Stimulated activated naive B cell treated with anti-CD40 and anti-IgM and Interleukin-4, amounts not matched to agents 10 μg/mL and 1 μg/mL and 100 μg/mL, for 72 hours (primary cell): ENCODE measurements at regions not wholly inside any gene's neighbourhood (a gene's known extent, or its start where the extent isn't known, plus 50 kb on each side); places are given as distances from the start of the nearest gene placed in this dataset.
A peak's percentile ranks its signal among the peaks of the same experiment; 100 is the strongest.

ENCODE experiments used
- ATAC-seq, 2 donors: fragments of 150-1000 bp; cut with Tn5 transposase; replicated peaks; 2 replicates each; pipeline ENCODE4 v1.10.0; 2021; ENCODE audit warnings: moderate library complexity in 1 of 2
- DNase-seq: peaks from one replicate; pipeline ENCODE4 v3.0.0; 2021
- H3K27ac Mint-ChIP-seq: one replicate; pipeline ENCODE4 v1.8.0; 2022; ENCODE audit warnings: mild to moderate bottlenecking, mixed read lengths
- H3K27me3 Mint-ChIP-seq, 2 donors: one replicate each; pipeline ENCODE4 v1.8.0; 2022; ENCODE audit warnings: mixed read lengths in 2 of 2
- H3K36me3 Mint-ChIP-seq, 2 donors: one replicate each; pipeline ENCODE4 v1.8.0; 2022; ENCODE audit warnings: mixed read lengths in 2 of 2, mild to moderate bottlenecking in 1 of 2
- H3K4me1 Mint-ChIP-seq, 2 donors: one replicate each; pipeline ENCODE4 v1.8.0; 2022; ENCODE audit warnings: mixed read lengths in 2 of 2, mild to moderate bottlenecking in 1 of 2
- H3K4me3 Mint-ChIP-seq, 2 donors: one replicate each; pipeline ENCODE4 v1.8.0; 2022; ENCODE audit warnings: mild to moderate bottlenecking in 2 of 2, mixed read lengths in 2 of 2, moderate library complexity in 1 of 2
- H3K9me3 Mint-ChIP-seq, 2 donors: one replicate each; pipeline ENCODE4 v1.8.0; 2022; ENCODE audit warnings: mixed read lengths in 2 of 2, mild to moderate bottlenecking in 1 of 2

- H3K36me3 Mint-ChIP-seq, result peaks cover 9 to 33% of the 10 kb centered on the region in 2 donors
- no peak overlapping the region for H3K4me3 Mint-ChIP-seq
- no peak for DNase-seq
- H3K27ac Mint-ChIP-seq, result no peak overlapping the region
- H3K4me1 Mint-ChIP-seq, result peaks cover 11 to 31% of the 10 kb centered on the region in 2 donors
- no peaks in the 10 kb centered on the region for H3K27me3 Mint-ChIP-seq
- peak; percentile 53 to 62 for ATAC-seq
- H3K9me3 Mint-ChIP-seq, result no peaks in the 10 kb centered on the region
These were observed 201.6 kb downstream of the SEMA6A start for GRCh38 chr5:116372931-116373597.

- ATAC-seq (no peak), DNase-seq (no peak)
- Mint-ChIP-seq H3K36me3 (peaks cover 9 to 32% of the 10 kb centered on the region in 2 donors), H3K27ac (no peak overlapping the region), H3K4me3 (no peak overlapping the region), H3K27me3 (no peaks in the 10 kb centered on the region), H3K4me1 (peaks cover 11 to 26% of the 10 kb centered on the region in 2 donors), H3K9me3 (no peaks in the 10 kb centered on the region)
These were observed 202.7 kb downstream of the SEMA6A start for GRCh38 chr5:116371935-116372334.

DNA sequence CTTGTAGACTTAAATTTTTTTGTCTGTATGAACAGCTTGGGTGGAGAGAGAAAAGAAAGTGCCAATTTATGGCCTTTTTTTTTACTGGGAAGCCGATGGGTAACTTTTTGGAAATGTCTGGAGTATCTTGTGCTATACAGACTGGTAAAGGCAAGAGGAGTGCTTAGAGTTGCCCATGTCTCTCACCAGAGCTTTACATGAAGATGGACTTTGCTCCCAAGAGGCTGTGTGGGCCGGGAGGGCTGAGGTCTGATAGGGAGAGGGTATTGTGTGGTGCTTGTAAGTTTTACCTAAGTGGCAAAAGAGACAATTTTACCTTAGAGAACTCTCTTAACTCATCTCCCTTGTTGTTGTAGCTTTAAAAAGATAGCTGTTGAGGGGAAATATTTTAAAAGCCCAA, 203.2 kb downstream of the SEMA6A start:
- no peaks in the 10 kb centered on the region for H3K9me3 Mint-ChIP-seq
- no peak overlapping the region for H3K4me3 Mint-ChIP-seq
- DNase-seq, result no peak
- ATAC-seq, result no peak
- H3K36me3 Mint-ChIP-seq, result peaks cover 7 to 28% of the 10 kb centered on the region in 2 donors
- no peaks in the 10 kb centered on the region for H3K27me3 Mint-ChIP-seq
- H3K4me1 Mint-ChIP-seq, result peaks cover 11 to 26% of the 10 kb centered on the region in 2 donors
- H3K27ac Mint-ChIP-seq, result no peak overlapping the region

GRCh38 chr5:116370886-116371285, 203.7 kb downstream of the SEMA6A start:
- DNase-seq (no peak), ATAC-seq (no peak)
- Mint-ChIP-seq H3K36me3 (peaks cover 7 to 23% of the 10 kb centered on the region in 2 donors), H3K9me3 (peaks cover 0 to under 1% of the 10 kb centered on the region in 2 donors), H3K27ac (no peak overlapping the region), H3K27me3 (no peaks in the 10 kb centered on the region), H3K4me1 (peaks cover 11 to 26% of the 10 kb centered on the region in 2 donors), H3K4me3 (no peak overlapping the region)

GRCh38 chr5:116370149-116370548, 204.5 kb downstream of the SEMA6A start:
- Mint-ChIP-seq H3K4me3 (no peak overlapping the region), H3K27ac (no peak overlapping the region), H3K36me3 (peaks cover 10 to 27% of the 10 kb centered on the region in 2 donors), H3K9me3 (peaks cover 3 to 7% of the 10 kb centered on the region in 2 donors), H3K27me3 (no peaks in the 10 kb centered on the region), H3K4me1 (peaks cover 14 to 26% of the 10 kb centered on the region in 2 donors)
- DNase-seq, result no peak
- ATAC-seq, result no peak

- Mint-ChIP-seq H3K4me1 (peaks cover 7 to 12% of the 10 kb centered on the region in 2 donors), H3K4me3 (peak overlapping the region; percentile 22 to 74), H3K9me3 (peaks cover 4 to 9% of the 10 kb centered on the region in 2 donors), H3K27me3 (no peaks in the 10 kb centered on the region), H3K36me3 (peaks cover 10 to 13% of the 10 kb centered on the region in 2 donors), H3K27ac (peak overlapping the region; percentile 56)
- ATAC-seq (peak; percentile 96 to 98), DNase-seq (peak; percentile 63)
These were observed 209.6 kb downstream of the SEMA6A start for GRCh38 chr5:116365006-116365496.

GRCh38 chr5:116363780-116364179, 210.8 kb downstream of the SEMA6A start:
- no peak overlapping the region for H3K27ac Mint-ChIP-seq
- H3K9me3 Mint-ChIP-seq, result peaks cover 4 to 9% of the 10 kb centered on the region in 2 donors

DNA sequence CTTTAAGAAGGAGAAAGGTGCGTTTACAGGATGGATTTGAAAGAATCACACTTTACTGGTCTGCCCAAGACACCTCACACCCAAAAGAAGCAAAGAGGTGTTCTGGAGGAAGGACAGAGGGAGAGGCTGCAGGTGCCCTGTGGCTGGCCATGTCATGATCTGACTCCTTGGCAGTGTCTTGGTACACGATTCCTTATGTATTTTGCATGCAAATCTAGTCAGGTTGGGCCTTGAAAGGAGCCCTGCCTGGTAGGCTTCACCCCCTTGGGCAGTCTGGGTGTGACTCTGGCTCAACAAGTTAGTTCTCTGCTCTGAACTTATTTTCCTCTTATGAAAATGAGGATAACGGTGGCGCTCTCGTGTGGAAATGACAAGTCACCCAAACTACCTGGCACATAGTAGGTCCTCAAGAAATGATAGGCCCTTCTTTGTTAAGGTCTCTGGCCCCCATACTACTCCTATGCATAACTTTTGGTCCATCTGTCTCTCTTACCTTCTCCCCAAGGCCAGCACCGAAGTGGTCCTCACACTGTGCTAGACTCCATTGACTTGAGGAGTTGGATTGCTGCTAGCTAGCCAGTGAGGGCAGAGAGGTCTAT, 212.5 kb downstream of the SEMA6A start:
- Mint-ChIP-seq H3K27me3 (no peaks in the 10 kb centered on the region), H3K4me1 (peaks cover 28 to 32% of the 10 kb centered on the region in 2 donors)

More at GRCh38 chr5:116363780-116364179, 210.8 kb downstream of the SEMA6A start:
- H3K36me3 Mint-ChIP-seq, result peaks cover 10 to 13% of the 10 kb centered on the region in 2 donors
- ATAC-seq (no peak), DNase-seq (no peak)
- no peaks in the 10 kb centered on the region for H3K27me3 Mint-ChIP-seq
- H3K4me1 Mint-ChIP-seq, result peaks cover 17 to 20% of the 10 kb centered on the region in 2 donors
- H3K4me3 Mint-ChIP-seq, result no peak overlapping the region

DNA sequence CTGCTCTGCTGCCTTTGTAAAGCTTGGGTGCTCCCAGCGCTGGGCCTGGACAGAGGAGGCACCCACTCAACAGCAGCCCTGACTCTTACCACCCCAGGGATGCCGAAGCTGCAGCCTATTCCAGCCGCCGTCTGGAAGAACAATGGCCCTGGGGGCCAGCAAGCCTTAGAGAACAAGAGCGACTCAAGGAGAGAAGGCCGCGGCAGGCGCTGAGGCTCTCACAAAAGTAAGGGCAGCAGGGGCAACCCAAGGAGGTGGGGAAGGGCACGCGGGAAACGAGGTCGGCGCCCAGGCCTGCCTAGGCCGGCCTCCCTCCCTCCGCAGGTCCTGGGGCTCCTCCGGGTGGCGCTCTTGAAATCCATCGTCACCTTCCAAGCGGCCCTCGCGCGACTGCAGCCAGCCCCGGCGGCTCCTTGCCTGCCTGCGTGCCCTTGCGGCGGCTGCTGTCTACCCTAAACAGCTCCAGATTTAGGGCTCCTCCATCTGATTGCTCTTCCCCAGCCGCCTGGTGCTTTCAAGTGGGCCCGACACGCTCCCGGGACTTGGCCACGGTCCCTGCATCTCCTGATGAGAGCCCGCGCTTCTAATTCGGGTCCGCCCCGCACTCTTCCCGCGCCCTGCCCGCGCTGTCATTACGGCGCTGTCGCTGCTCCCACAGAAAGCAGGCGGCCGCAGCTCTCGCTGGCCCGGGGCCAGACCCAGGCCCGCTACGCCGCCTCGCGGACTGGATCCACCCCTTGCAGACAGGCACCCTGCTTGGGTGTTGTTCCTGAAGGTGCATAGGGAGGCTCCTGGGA, 213.3 kb downstream of the SEMA6A start:
- Mint-ChIP-seq H3K27me3 (no peaks in the 10 kb centered on the region), H3K4me3 (peak overlapping the region in 1 of 2 donors; percentile 56), H3K9me3 (peaks cover 4 to 9% of the 10 kb centered on the region in 2 donors), H3K4me1 (peaks cover 31 to 35% of the 10 kb centered on the region in 2 donors), H3K27ac (no peak overlapping the region), H3K36me3 (peaks cover 10 to 13% of the 10 kb centered on the region in 2 donors)
- no peak for ATAC-seq
- DNase-seq, result no peak

More for the DNA sequence above, 212.5 kb downstream of the SEMA6A start:
- H3K36me3 Mint-ChIP-seq, result peaks cover 10 to 13% of the 10 kb centered on the region in 2 donors
- H3K9me3 Mint-ChIP-seq, result peaks cover 4 to 9% of the 10 kb centered on the region in 2 donors
- no peak overlapping the region for H3K4me3 Mint-ChIP-seq
- DNase-seq, result no peak
- ATAC-seq, result no peak
- no peak overlapping the region for H3K27ac Mint-ChIP-seq

DNA sequence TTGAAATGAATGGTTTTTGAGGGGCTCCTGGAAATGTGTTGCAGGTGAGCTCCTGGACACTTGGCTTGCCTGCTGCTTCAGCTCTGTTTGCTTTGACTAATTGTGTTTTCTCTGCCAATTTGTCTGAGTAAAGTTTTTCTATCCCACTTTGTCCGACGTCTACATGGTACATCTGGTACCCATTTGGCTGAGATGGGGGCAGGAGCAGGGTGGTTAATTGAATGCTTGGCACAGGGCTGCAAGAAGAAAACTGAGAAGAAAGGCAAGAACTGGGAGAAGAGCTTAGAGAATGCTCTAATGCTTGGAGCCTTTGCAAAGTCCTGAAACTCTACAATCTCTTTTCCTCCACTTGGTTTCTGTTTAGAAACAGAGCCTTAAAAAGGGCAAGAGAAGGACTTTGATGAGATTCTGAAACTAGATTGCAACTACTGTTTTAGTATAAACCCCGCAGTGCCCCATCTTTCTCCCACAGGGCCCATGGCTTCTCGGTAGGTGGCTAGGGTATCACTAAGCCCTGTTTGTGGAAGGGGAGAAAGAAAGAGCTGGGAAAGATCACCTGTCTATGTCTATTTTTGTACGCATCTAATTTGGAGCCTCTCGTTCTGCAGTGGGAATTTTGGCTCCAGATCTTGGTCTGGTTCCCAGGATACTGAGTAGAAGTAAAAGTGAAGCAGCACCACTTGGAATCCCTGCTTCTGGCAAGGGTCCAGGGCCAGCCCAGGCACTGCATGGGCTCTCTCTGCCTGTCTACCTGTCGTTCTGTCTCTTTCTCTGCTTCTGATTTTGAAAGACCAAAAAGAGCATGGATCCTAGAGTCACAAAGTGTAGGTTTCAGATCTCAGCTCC, 214.4 kb downstream of the SEMA6A start:
- ATAC-seq, result no peak
- peaks cover 11 to 12% of the 10 kb centered on the region in 2 donors for H3K36me3 Mint-ChIP-seq
- peaks cover 2 to 5% of the 10 kb centered on the region in 2 donors for H3K9me3 Mint-ChIP-seq
- no peak for DNase-seq
- H3K4me3 Mint-ChIP-seq, result no peak overlapping the region
- peaks cover 29 to 35% of the 10 kb centered on the region in 2 donors for H3K4me1 Mint-ChIP-seq
- no peak overlapping the region for H3K27ac Mint-ChIP-seq
- H3K27me3 Mint-ChIP-seq, result no peaks in the 10 kb centered on the region

DNA sequence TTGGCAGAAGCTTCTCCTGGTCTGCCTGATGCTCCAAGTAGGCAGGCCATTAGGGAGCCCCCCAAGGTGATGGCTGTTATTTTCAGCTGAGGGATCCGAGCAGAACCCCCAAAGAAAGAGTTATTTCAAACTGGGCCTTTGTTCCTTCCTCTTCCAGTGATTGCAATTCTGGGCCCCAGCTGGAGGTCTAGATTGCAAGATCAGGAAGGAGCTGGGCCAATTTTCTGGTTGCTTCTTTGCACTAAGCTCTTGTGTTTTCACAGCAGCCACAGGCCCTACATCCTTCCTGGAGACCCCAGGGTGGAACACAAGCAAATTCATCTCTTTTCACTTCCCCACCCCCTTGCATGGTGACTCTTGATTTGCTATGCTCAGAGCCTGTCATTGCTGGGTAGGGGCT, 215.0 kb downstream of the SEMA6A start:
- H3K36me3 Mint-ChIP-seq, result peaks cover 13 to 14% of the 10 kb centered on the region in 2 donors
- peaks cover 25 to 35% of the 10 kb centered on the region in 2 donors for H3K4me1 Mint-ChIP-seq
- no peak overlapping the region for H3K4me3 Mint-ChIP-seq
- ATAC-seq, result no peak
- H3K27ac Mint-ChIP-seq, result no peak overlapping the region
- H3K9me3 Mint-ChIP-seq, result peaks cover 1 to 6% of the 10 kb centered on the region in 2 donors
- no peak for DNase-seq
- no peaks in the 10 kb centered on the region for H3K27me3 Mint-ChIP-seq

- ATAC-seq, result peak; percentile 98 to 99
These were observed 215.7 kb downstream of the SEMA6A start for GRCh38 chr5:116358911-116359418.

GRCh38 chr5:116358015-116358523, 216.6 kb downstream of the SEMA6A start:
- peaks cover 21 to 26% of the 10 kb centered on the region in 2 donors for H3K36me3 Mint-ChIP-seq

More at GRCh38 chr5:116358911-116359418, 215.7 kb downstream of the SEMA6A start:
- peaks cover 16 to 19% of the 10 kb centered on the region in 2 donors for H3K36me3 Mint-ChIP-seq
- H3K9me3 Mint-ChIP-seq, result peaks cover 5 to 6% of the 10 kb centered on the region in 2 donors
- H3K27me3 Mint-ChIP-seq, result no peaks in the 10 kb centered on the region
- H3K4me1 Mint-ChIP-seq, result peaks cover 25 to 35% of the 10 kb centered on the region in 2 donors
- no peak overlapping the region for H3K27ac Mint-ChIP-seq
- no peak overlapping the region for H3K4me3 Mint-ChIP-seq
- no peak for DNase-seq

More at GRCh38 chr5:116358015-116358523, 216.6 kb downstream of the SEMA6A start:
- ATAC-seq (no peak), DNase-seq (no peak)
- peak overlapping the region; percentile 32 for H3K27ac Mint-ChIP-seq
- no peaks in the 10 kb centered on the region for H3K27me3 Mint-ChIP-seq
- peaks cover 25 to 35% of the 10 kb centered on the region in 2 donors for H3K4me1 Mint-ChIP-seq
- H3K4me3 Mint-ChIP-seq, result no peak overlapping the region
- H3K9me3 Mint-ChIP-seq, result peaks cover 7 to 8% of the 10 kb centered on the region in 2 donors
